HUES64 (cell line): ENCODE measurements at regions not wholly inside any gene's neighbourhood (a gene's known extent, or its start where the extent isn't known, plus 50 kb on each side); places are given as distances from the start of the nearest gene placed in this dataset.
"Not testable (repeated sequence)": the region's sequence is repeated elsewhere in the genome, so short reads cannot be mapped to it uniquely, and the experiment has no call there.

Experiments
- H3K27ac ChIP-seq: 2 replicates; pipeline ENCODE4 v1.7.0; 2013; ENCODE audit warnings: low read depth, low read length, inconsistent platforms
- H3K27me3 ChIP-seq: 2 replicates; pipeline ENCODE4 v1.6.1; 2013; ENCODE audit warnings: mild to moderate bottlenecking, low read length; ENCODE audit not compliant: insufficient read depth
- H3K36me3 ChIP-seq: 2 replicates; pipeline ENCODE4 v1.6.1; 2013; ENCODE audit warnings: mild to moderate bottlenecking, low read length; ENCODE audit not compliant: insufficient read depth
- H3K4me1 ChIP-seq: 2 replicates; pipeline ENCODE4 v1.6.1; 2013; ENCODE audit warnings: mild to moderate bottlenecking, low read length, moderate library complexity; ENCODE audit not compliant: insufficient read depth
- H3K4me3 ChIP-seq: 2 replicates; pipeline ENCODE4 v1.5.1; 2013; ENCODE audit warnings: mild to moderate bottlenecking, low read length, moderate library complexity
- H3K9ac ChIP-seq: 2 replicates; pipeline ENCODE4 v1.6.1; 2013; ENCODE audit warnings: mild to moderate bottlenecking, low read depth, low read length
- H3K9me3 ChIP-seq: 2 replicates; pipeline ENCODE4 v1.6.1; 2013; ENCODE audit warnings: low read depth, low read length; ENCODE audit not compliant: insufficient read depth
- WGBS: fragments of 150-250, 120-280 bp; methylation state at CpG from one replicate; pipeline ENCODE4 v1.1.7; 2013; ENCODE audit warnings: missing lambda C conversion rate; 5-methylcytosine and 5-hydroxymethylcytosine counted together

DNA sequence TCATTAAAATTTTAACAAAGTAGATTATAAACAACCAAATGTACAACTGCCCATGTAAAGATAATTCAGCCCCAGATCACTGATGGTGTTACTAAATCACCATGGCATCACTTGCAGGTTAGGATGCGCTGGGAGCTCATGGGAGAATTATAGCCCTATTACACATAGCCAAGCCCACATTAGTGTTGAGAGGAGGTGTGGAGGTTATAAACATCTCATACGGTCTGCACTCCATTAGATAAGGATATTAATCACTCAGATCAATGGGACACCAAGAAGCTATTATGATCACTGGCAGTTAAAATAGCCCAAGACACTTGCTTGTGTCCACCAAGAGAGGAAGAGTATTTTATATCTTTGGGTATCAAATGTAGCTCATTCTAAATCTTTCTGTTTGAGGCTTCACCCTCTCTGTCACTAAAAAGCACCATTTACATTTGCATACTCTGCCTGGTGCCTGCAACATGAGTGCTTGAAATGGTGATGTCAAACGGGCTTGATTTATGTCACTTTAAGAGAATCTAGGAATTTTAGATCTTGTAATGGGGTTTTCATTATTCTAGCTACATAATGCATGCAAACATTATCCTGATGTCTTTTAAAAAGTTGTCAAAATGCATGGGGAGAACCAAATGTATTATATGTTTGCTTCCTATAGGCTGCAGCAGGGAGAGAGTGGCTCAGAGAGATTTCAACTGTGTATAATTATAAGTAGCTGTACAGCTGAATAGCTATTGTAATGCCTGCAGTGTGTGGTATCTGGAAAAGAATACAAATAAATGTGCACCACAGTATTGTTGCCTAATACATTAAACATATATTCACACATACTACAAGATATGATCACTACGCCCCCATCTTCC, 654.1 kb upstream of the MARCKS start:
- H3K4me3 ChIP-seq = no peak overlapping the region
- H3K36me3 ChIP-seq = no peaks in the 10 kb centered on the region
- H3K27me3 ChIP-seq = no peaks in the 10 kb centered on the region
- H3K4me1 ChIP-seq = no peaks in the 10 kb centered on the region
- WGBS = 86% methylated on average over 2 of the region's 4 CpGs
- H3K27ac ChIP-seq = no peak overlapping the region
- no peak overlapping the region for H3K9ac ChIP-seq
- H3K9me3 ChIP-seq = no peaks in the 10 kb centered on the region

DNA sequence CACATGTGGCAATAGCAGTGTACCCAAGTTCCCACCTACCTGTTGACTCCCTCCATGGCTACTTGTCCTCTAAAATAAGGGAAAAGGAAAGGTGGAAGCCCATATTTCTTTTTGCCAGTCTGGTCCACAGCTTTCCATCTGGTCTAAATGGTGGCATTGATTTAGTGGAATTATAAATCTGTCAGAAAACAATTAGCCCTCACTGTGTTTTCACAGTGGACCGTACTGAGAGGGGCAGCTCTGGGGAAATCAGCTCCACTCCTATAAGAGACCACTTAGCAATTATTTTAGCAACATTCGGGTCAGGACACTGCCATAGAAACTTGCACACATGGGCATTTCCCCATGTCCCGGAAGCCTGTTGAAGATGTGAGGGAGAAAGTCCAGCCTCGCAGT, 653.4 kb upstream of the MARCKS start:
- Histone ChIP-seq H3K4me1 (no peaks in the 10 kb centered on the region), H3K36me3 (no peaks in the 10 kb centered on the region), H3K27me3 (no peaks in the 10 kb centered on the region), H3K9ac (no peak overlapping the region), H3K9me3 (no peaks in the 10 kb centered on the region), H3K4me3 (no peak overlapping the region), H3K27ac (no peak overlapping the region)
- WGBS = 95% methylated on average over 4 of the region's 4 CpGs

- Histone ChIP-seq H3K27ac (no peak overlapping the region), H3K4me3 (no peak overlapping the region), H3K4me1 (no peaks in the 10 kb centered on the region), H3K9ac (no peak overlapping the region), H3K27me3 (no peaks in the 10 kb centered on the region), H3K36me3 (no peaks in the 10 kb centered on the region), H3K9me3 (no peaks in the 10 kb centered on the region)
- WGBS = no CpG with 5 or more reads among the region's 1 CpG
Measured at GRCh38 chr6:113205553-113205952, 651.6 kb upstream of the MARCKS start.

- H3K4me3 ChIP-seq = no peak overlapping the region
- H3K4me1 ChIP-seq = 0 out of 2 replicates have a peak, but pooled peaks cover 4% of the 10 kb centered on the region
- no peak overlapping the region for H3K27ac ChIP-seq
- no peak overlapping the region for H3K9ac ChIP-seq
- H3K27me3 ChIP-seq = no peaks in the 10 kb centered on the region
- no CpG with 5 or more reads among the region's 2 CpGs for WGBS
- H3K36me3 ChIP-seq = no peaks in the 10 kb centered on the region
- H3K9me3 ChIP-seq = no peaks in the 10 kb centered on the region
Measured at GRCh38 chr6:113208726-113209125, 648.4 kb upstream of the MARCKS start.

DNA sequence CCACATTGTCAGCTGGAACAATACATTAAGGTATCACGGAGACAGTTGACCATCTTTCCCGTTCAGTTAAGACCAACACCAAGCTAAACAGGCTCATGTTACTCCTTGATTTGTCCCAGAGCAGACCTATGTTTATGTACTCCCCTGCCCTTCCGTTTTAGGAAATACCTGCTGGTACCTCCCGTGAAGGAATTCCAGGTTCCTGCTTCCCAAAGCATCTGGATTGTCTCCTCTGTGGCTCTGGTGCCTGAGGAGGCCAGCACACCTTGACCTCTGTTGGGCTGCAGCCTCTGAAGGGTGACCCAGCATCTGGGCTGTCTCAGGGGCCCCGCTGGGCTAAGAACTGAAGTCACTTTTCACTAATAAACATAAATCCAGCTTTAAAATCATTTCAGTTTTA, 647.8 kb upstream of the MARCKS start:
- no peak overlapping the region for H3K9ac ChIP-seq
- 0 out of 2 replicates have a peak, but pooled peaks cover 4% of the 10 kb centered on the region for H3K4me1 ChIP-seq
- no peaks in the 10 kb centered on the region for H3K9me3 ChIP-seq
- no peaks in the 10 kb centered on the region for H3K27me3 ChIP-seq
- 70% methylated on average over 5 of the region's 5 CpGs for WGBS
- no peak overlapping the region for H3K4me3 ChIP-seq
- H3K27ac ChIP-seq = no peak overlapping the region
- no peaks in the 10 kb centered on the region for H3K36me3 ChIP-seq

- Histone ChIP-seq H3K27me3 (no peaks in the 10 kb centered on the region), H3K9me3 (no peaks in the 10 kb centered on the region), H3K36me3 (no peaks in the 10 kb centered on the region), H3K9ac (no peak overlapping the region), H3K4me3 (no peak overlapping the region), H3K4me1 (0 out of 2 replicates have a peak, but pooled peaks cover 4% of the 10 kb centered on the region), H3K27ac (no peak overlapping the region)
Measured at GRCh38 chr6:113211170-113211569, 646.0 kb upstream of the MARCKS start.

GRCh38 chr6:113219783-113220182, 637.4 kb upstream of the MARCKS start:
- H3K9me3 ChIP-seq = no peaks in the 10 kb centered on the region
- no peaks in the 10 kb centered on the region for H3K27me3 ChIP-seq
- H3K4me3 ChIP-seq = no peak overlapping the region
- no peak overlapping the region for H3K27ac ChIP-seq
- H3K36me3 ChIP-seq = no peaks in the 10 kb centered on the region
- 100% methylated on average over 1 of the region's 2 CpGs for WGBS
- no peaks in the 10 kb centered on the region for H3K4me1 ChIP-seq
- no peak overlapping the region for H3K9ac ChIP-seq

GRCh38 chr6:113220832-113221231, 636.3 kb upstream of the MARCKS start:
- WGBS = 96% methylated on average over 2 of the region's 2 CpGs
- no peak overlapping the region for H3K4me3 ChIP-seq
- H3K27me3 ChIP-seq = no peaks in the 10 kb centered on the region

GRCh38 chr6:113221850-113222249, 635.3 kb upstream of the MARCKS start:
- Histone ChIP-seq H3K9me3 (no peaks in the 10 kb centered on the region), H3K27ac (no peak overlapping the region), H3K36me3 (no peaks in the 10 kb centered on the region), H3K9ac (no peak overlapping the region), H3K4me3 (no peak overlapping the region), H3K4me1 (no peaks in the 10 kb centered on the region), H3K27me3 (no peaks in the 10 kb centered on the region)
- 95% methylated on average over 20 of the region's 20 CpGs for WGBS

More at GRCh38 chr6:113220832-113221231, 636.3 kb upstream of the MARCKS start:
- Histone ChIP-seq H3K36me3 (no peaks in the 10 kb centered on the region), H3K9ac (no peak overlapping the region), H3K4me1 (no peaks in the 10 kb centered on the region), H3K9me3 (no peaks in the 10 kb centered on the region), H3K27ac (no peak overlapping the region)

- Histone ChIP-seq H3K9me3 (no peaks in the 10 kb centered on the region), H3K27ac (no peak overlapping the region), H3K9ac (no peak overlapping the region), H3K4me3 (no peak overlapping the region), H3K27me3 (no peaks in the 10 kb centered on the region), H3K4me1 (no peaks in the 10 kb centered on the region), H3K36me3 (no peaks in the 10 kb centered on the region)
- WGBS = no CpG with 5 or more reads among the region's 1 CpG
Measured at GRCh38 chr6:113246186-113246585, 611.0 kb upstream of the MARCKS start.

DNA sequence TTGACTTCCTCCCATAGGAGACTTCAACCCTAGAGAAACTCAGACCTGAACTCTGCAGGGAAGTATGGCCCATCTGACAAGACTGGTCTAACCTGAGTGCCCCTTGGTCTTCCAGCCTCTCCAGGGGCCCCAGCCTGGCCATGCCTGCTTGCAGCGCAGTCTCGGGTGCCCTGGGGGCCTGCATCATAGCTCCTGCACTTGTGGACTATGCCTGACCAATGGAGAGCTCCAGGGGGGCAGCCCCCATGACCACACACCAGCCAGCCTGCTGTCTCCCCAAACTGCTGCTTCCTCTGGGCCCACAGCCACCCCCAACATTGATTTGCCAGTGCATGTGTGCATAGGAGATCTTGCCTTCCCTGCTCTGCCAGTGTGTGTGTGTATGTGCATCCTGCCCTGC, 608.6 kb upstream of the MARCKS start:
- Histone ChIP-seq H3K9me3 (no peaks in the 10 kb centered on the region), H3K27ac (no peak overlapping the region), H3K27me3 (no peaks in the 10 kb centered on the region), H3K36me3 (no peaks in the 10 kb centered on the region), H3K4me1 (no peaks in the 10 kb centered on the region), H3K9ac (no peak overlapping the region), H3K4me3 (no peak overlapping the region)
- 92% methylated on average over 2 of the region's 2 CpGs for WGBS

DNA sequence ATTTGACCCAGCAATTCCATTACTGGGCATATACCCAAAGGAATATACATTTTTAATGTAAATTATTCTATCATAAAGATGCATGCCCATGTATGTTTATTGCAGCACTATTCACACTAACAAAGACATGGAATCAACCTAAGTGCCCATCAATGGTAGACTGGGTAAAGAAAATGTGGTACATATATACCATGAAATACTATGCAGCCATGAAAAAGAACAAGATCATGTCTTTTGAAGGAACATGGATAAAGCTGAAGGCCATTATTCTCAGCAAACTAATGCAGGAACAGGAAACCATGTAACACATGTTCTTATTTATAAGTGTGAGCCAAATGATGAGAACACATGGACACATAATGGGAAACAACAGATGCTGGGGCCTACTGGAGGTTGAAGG, 603.0 kb upstream of the MARCKS start:
- H3K36me3 ChIP-seq, H3K4me1 ChIP-seq, H3K27me3 ChIP-seq, H3K9ac ChIP-seq, H3K27ac ChIP-seq, H3K9me3 ChIP-seq, H3K4me3 ChIP-seq: not testable (repeated sequence)
